Neural cell (in vitro differentiated cells): ENCODE measurements at regions not wholly inside any gene's neighbourhood (a gene's known extent, or its start where the extent isn't known, plus 50 kb on each side); places are given as distances from the start of the nearest gene placed in this dataset.

Source experiments
- H2AFZ ChIP-seq: fragments of 200-600, 300-800 bp; sonication (generic), shearing (Covaris generic); 2 replicates; pipeline ENCODE4 v1.6.0; 2014; ENCODE audit warnings: low read depth, mild to moderate bottlenecking, antibody characterized with exemption, low read length, moderate library complexity
- H3F3A ChIP-seq: fragments of 200-600 bp; shearing (Covaris generic); 2 replicates; pipeline ENCODE4 v1.6.1; 2016; ENCODE audit warnings: mild to moderate bottlenecking, moderate library complexity, mixed read lengths, antibody characterized with exemption, low read length; ENCODE audit not compliant: insufficient read depth, poor library complexity, severe bottlenecking
- H3K27ac ChIP-seq: fragments of 200-600, 300-800 bp; sonication (generic), shearing (Covaris generic); 2 replicates; pipeline ENCODE4 v1.5.1; 2014; ENCODE audit warnings: mild to moderate bottlenecking, low read length, moderate library complexity
- H3K27me3 ChIP-seq: fragments of 300-800, 200-600 bp; sonication (generic), shearing (Covaris generic); 2 replicates; pipeline ENCODE4 v1.6.0; 2014; ENCODE audit warnings: mild to moderate bottlenecking, low read depth, low read length, moderate library complexity; ENCODE audit not compliant: insufficient read depth
- H3K36me3 ChIP-seq: fragments of 300-800, 200-600 bp; sonication (generic), shearing (Covaris generic); 2 replicates; pipeline ENCODE4 v1.5.1; 2014; ENCODE audit warnings: mild to moderate bottlenecking, antibody characterized with exemption, low read length, moderate library complexity; ENCODE audit not compliant: insufficient read depth
- H3K4me2 ChIP-seq: fragments of 300-800, 200-600 bp; sonication (generic), shearing (Covaris generic); 2 replicates; pipeline ENCODE4 v1.6.0; 2014; ENCODE audit warnings: mild to moderate bottlenecking, low read length
- H3K4me3 ChIP-seq: fragments of 300-800, 200-600 bp; sonication (generic), shearing (Covaris generic); 2 replicates; pipeline ENCODE4 v1.5.1; 2014; ENCODE audit warnings: mild to moderate bottlenecking, low read length, moderate library complexity
- H3K79me2 ChIP-seq: fragments of 200-600 bp; shearing (Covaris generic); replicated peaks from 2 replicates; pipeline ENCODE4 v1.6.0; 2014; ENCODE audit warnings: mild to moderate bottlenecking, low read length, moderate library complexity; ENCODE audit not compliant: insufficient read depth
- H3K9ac ChIP-seq: fragments of 300-800, 200-600 bp; sonication (generic), shearing (Covaris generic); 2 replicates; pipeline ENCODE4 v1.6.1; 2016; ENCODE audit warnings: mild to moderate bottlenecking, low read length, mixed read lengths
- H3K9me2 ChIP-seq: fragments of 200-600 bp; shearing (Covaris generic); 2 replicates; pipeline ENCODE4 v1.6.1; 2016; ENCODE audit warnings: mild to moderate bottlenecking, low read length, mixed read lengths; ENCODE audit not compliant: insufficient read depth
- H3K9me3 ChIP-seq: fragments of 200-600, 300-800 bp; sonication (generic), shearing (Covaris generic); 2 replicates; pipeline ENCODE4 v1.6.1; 2016; ENCODE audit warnings: mild to moderate bottlenecking, mixed run types, low read length, moderate library complexity, mixed read lengths
- H4K20me1 ChIP-seq: fragments of 200-600 bp; shearing (Covaris generic); 2 replicates; pipeline ENCODE4 v1.6.1; 2016; ENCODE audit warnings: mild to moderate bottlenecking, mixed run types; ENCODE audit not compliant: insufficient read depth
- EP300 ChIP-seq: fragments of 450-650 bp; conservative IDR thresholded peaks from 2 replicates; pipeline ENCODE4 v1.6.1; 2014; ENCODE audit warnings: antibody characterized with exemption, mild to moderate bottlenecking, moderate library complexity; ENCODE audit not compliant: poor library complexity, severe bottlenecking
- EZH2 ChIP-seq: fragments of 200-600, 300-800 bp; shearing (Covaris generic), sonication (generic); IDR thresholded peaks from 2 replicates; pipeline ENCODE4 v1.6.1; 2014; ENCODE audit warnings: antibody characterized with exemption, low read length, borderline replicate concordance, mild to moderate bottlenecking; ENCODE audit not compliant: insufficient read depth, poor library complexity, severe bottlenecking
- MXI1 ChIP-seq: fragments of 450-650 bp; conservative IDR thresholded peaks from 2 replicates; pipeline ENCODE4 v1.6.1; 2014; ENCODE audit warnings: antibody characterized with exemption, mild to moderate bottlenecking; ENCODE audit not compliant: poor library complexity, severe bottlenecking
- POLR2AphosphoS5 ChIP-seq: IDR thresholded peaks from 2 replicates; pipeline ENCODE4 v1.6.1; 2012
- RAD21 ChIP-seq: fragments of 450-650 bp; conservative IDR thresholded peaks from 2 replicates; pipeline ENCODE4 v1.6.1; 2014; ENCODE audit warnings: antibody characterized with exemption, mild to moderate bottlenecking, moderate library complexity
- SMC3 ChIP-seq: fragments of 450-650 bp; conservative IDR thresholded peaks from 2 replicates; pipeline ENCODE4 v1.6.1; 2014; ENCODE audit warnings: antibody characterized with exemption, mild to moderate bottlenecking, moderate library complexity; ENCODE audit not compliant: poor library complexity
- TAF1 ChIP-seq: IDR thresholded peaks from 2 replicates; pipeline ENCODE4 v1.6.1; 2012; ENCODE audit warnings: low read depth
- TF ChIP-seq, protein P1 (sequence below): IDR thresholded peaks from 2 replicates; pipeline ENCODE4 v1.6.1; 2012; ENCODE audit warnings: borderline replicate concordance
- TF ChIP-seq, protein P2 (sequence below): fragments of 450-650 bp; IDR thresholded peaks from 2 replicates; pipeline ENCODE4 v1.5.1; 2014; ENCODE audit warnings: antibody characterized with exemption, mild to moderate bottlenecking, moderate library complexity; ENCODE audit not compliant: poor library complexity, severe bottlenecking

DNA sequence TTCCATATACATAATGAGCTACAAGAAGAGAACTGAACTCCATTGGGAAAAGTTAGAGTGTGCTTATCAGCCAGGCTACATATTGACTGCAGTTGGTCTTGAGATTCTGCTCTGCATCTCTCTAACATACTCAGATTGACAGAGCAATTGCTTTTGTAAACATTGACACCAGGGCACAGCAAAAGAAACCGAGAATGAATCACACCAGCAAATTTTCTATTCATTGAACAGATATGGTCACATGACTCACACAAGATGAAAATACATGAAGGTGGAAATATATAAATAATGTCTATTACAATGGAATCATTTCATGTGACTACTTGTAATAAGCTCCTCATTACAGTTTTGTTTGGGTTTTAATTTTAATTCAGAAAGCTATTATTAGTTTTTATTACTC is 691.9 kb upstream of the TMEFF2 start:
- Histone ChIP-seq H3K4me3 (no peak overlapping the region), H2AFZ (no peak overlapping the region), H3K79me2 (no peaks in the 10 kb centered on the region), H4K20me1 (no peaks in the 10 kb centered on the region), H3K36me3 (no peaks in the 10 kb centered on the region), H3K9me3 (no peaks in the 10 kb centered on the region), H3K9ac (no peak overlapping the region), H3F3A (no peaks in the 10 kb centered on the region), H3K27me3 (no peaks in the 10 kb centered on the region), H3K9me2 (no peaks in the 10 kb centered on the region), H3K4me2 (no peak overlapping the region), H3K27ac (no peak overlapping the region)
- TF ChIP-seq POLR2AphosphoS5, result no peak
- TF ChIP-seq SMC3, result no peak
- TF ChIP-seq EZH2, result no peak
- no peak for TF ChIP-seq EP300
- TF ChIP-seq, protein P1, sequence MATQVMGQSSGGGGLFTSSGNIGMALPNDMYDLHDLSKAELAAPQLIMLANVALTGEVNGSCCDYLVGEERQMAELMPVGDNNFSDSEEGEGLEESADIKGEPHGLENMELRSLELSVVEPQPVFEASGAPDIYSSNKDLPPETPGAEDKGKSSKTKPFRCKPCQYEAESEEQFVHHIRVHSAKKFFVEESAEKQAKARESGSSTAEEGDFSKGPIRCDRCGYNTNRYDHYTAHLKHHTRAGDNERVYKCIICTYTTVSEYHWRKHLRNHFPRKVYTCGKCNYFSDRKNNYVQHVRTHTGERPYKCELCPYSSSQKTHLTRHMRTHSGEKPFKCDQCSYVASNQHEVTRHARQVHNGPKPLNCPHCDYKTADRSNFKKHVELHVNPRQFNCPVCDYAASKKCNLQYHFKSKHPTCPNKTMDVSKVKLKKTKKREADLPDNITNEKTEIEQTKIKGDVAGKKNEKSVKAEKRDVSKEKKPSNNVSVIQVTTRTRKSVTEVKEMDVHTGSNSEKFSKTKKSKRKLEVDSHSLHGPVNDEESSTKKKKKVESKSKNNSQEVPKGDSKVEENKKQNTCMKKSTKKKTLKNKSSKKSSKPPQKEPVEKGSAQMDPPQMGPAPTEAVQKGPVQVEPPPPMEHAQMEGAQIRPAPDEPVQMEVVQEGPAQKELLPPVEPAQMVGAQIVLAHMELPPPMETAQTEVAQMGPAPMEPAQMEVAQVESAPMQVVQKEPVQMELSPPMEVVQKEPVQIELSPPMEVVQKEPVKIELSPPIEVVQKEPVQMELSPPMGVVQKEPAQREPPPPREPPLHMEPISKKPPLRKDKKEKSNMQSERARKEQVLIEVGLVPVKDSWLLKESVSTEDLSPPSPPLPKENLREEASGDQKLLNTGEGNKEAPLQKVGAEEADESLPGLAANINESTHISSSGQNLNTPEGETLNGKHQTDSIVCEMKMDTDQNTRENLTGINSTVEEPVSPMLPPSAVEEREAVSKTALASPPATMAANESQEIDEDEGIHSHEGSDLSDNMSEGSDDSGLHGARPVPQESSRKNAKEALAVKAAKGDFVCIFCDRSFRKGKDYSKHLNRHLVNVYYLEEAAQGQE, result no peak
- TF ChIP-seq TAF1, result no peak
- TF ChIP-seq, protein P2, sequence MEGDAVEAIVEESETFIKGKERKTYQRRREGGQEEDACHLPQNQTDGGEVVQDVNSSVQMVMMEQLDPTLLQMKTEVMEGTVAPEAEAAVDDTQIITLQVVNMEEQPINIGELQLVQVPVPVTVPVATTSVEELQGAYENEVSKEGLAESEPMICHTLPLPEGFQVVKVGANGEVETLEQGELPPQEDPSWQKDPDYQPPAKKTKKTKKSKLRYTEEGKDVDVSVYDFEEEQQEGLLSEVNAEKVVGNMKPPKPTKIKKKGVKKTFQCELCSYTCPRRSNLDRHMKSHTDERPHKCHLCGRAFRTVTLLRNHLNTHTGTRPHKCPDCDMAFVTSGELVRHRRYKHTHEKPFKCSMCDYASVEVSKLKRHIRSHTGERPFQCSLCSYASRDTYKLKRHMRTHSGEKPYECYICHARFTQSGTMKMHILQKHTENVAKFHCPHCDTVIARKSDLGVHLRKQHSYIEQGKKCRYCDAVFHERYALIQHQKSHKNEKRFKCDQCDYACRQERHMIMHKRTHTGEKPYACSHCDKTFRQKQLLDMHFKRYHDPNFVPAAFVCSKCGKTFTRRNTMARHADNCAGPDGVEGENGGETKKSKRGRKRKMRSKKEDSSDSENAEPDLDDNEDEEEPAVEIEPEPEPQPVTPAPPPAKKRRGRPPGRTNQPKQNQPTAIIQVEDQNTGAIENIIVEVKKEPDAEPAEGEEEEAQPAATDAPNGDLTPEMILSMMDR, result no peak
- no peak for TF ChIP-seq RAD21
- TF ChIP-seq MXI1, result no peak

DNA sequence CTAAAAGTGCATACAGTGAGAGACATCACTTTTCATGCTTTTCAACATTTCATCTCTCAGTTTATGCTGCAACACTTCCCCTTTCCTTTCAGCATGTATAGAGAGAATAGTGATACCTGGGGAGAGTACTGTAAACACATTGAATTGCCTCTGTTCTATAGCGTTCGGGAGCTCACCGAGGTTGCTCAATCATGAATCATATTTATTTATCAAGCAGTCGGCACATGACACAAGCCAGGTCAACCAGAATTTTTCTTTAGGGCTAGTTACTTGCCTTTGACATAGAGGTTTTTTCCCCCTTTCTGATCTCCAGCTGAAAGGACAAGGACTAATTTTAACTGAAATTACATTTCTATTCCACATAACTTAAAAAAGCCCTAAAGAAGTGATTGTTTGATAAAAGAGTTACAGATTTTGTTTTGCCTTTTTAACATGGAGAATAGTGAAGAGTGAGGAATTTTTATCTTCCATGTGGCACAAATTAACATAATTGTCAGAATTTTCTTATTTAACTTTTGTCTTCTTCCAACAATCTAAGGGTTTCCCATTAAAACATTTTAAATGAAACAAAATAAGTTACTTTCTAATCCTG is 690.9 kb upstream of the TMEFF2 start:
- H3K9ac ChIP-seq, result no peak overlapping the region
- no peak overlapping the region for H2AFZ ChIP-seq
- H3K27me3 ChIP-seq, result no peaks in the 10 kb centered on the region
- H3K4me2 ChIP-seq, result no peak overlapping the region
- no peaks in the 10 kb centered on the region for H4K20me1 ChIP-seq
- H3F3A ChIP-seq, result no peaks in the 10 kb centered on the region
- H3K36me3 ChIP-seq, result no peaks in the 10 kb centered on the region
- TF ChIP-seq, protein P2, result no peak
- TF ChIP-seq TAF1, result no peak
- TF ChIP-seq EZH2, result no peak
- TF ChIP-seq, protein P1, result no peak
- no peak for TF ChIP-seq EP300
- TF ChIP-seq SMC3, result no peak
- no peak for TF ChIP-seq POLR2AphosphoS5
- no peak for TF ChIP-seq RAD21
- no peak for TF ChIP-seq MXI1
- H3K79me2 ChIP-seq, result no peaks in the 10 kb centered on the region
- no peaks in the 10 kb centered on the region for H3K9me3 ChIP-seq
- H3K27ac ChIP-seq, result no peak overlapping the region
- no peak overlapping the region for H3K4me3 ChIP-seq
- H3K9me2 ChIP-seq, result no peaks in the 10 kb centered on the region
